ENCODE measurements at regions not wholly inside any gene's neighbourhood (a gene's known extent, or its start where the extent isn't known, plus 50 kb on each side); places are given as distances from the start of the nearest gene placed in this dataset.
"Not testable (repeated sequence)": the region's sequence is repeated elsewhere in the genome, so short reads cannot be mapped to it uniquely, and the experiment has no call there.

GRCh38 chr11:34805937-34806336 lies 110.2 kb downstream of the APIP start:
- no peaks in the 10 kb centered on the region for H3K36me3 ChIP-seq
- no peak overlapping the region for H3K27ac ChIP-seq

GRCh38 chr11:34799848-34800247 lies 116.3 kb downstream of the APIP start:
- no peak overlapping the region for H3K27ac ChIP-seq
- peaks cover 7 to 19% (median 13%) of the 10 kb centered on the region in 11 experiments; a peak in 18 of 22 replicates for H3K9me3 ChIP-seq (replicated peaks in 1 of 11)
- H3K9ac ChIP-seq, result no peak overlapping the region
- H3K4me3 ChIP-seq, result no peak overlapping the region
- no peaks in the 10 kb centered on the region for H3K36me3 ChIP-seq
- no peaks in the 10 kb centered on the region for H3K4me1 ChIP-seq
- no peaks in the 10 kb centered on the region for H3K27me3 ChIP-seq
- no peak overlapping the region for H3K4me2 ChIP-seq
- no peak for TF ChIP-seq Cebpa-rat (IDR thresholded peaks at IDR 0.05)
- no peaks in the 10 kb centered on the region for H4K20me1 ChIP-seq

More at GRCh38 chr11:34805937-34806336, 110.2 kb downstream of the APIP start:
- Histone ChIP-seq H3K9me3 (replicated peaks in 1 of 11) (peaks cover 0 to 26% (median 16%) of the 10 kb centered on the region in 11 experiments; a peak in 11 of 22 replicates), H4K20me1 (no peaks in the 10 kb centered on the region), H3K4me1 (peaks cover 0 to 10% (median 7%) of the 10 kb centered on the region in 10 experiments; a peak in 10 of 20 replicates), H3K4me3 (no peak overlapping the region), H3K4me2 (no peak overlapping the region), H3K9ac (no peak overlapping the region), H3K27me3 (no peaks in the 10 kb centered on the region)
- no peak for TF ChIP-seq Cebpa-rat (IDR thresholded peaks at IDR 0.05)

GRCh38 chr11:34798985-34799384 lies 117.2 kb downstream of the APIP start:
- Histone ChIP-seq H3K36me3 (no peaks in the 10 kb centered on the region), H3K4me2 (no peak overlapping the region), H3K4me1 (no peaks in the 10 kb centered on the region), H3K27ac (no peak overlapping the region), H3K4me3 (no peak overlapping the region), H3K9ac (no peak overlapping the region), H4K20me1 (no peaks in the 10 kb centered on the region), H3K27me3 (no peaks in the 10 kb centered on the region), H3K9me3 (replicated peaks in 1 of 11) (peaks cover 7 to 19% (median 13%) of the 10 kb centered on the region in 11 experiments; a peak in 18 of 22 replicates)
- no peak for TF ChIP-seq Cebpa-rat (IDR thresholded peaks at IDR 0.05)

- H3K9me3 ChIP-seq (replicated peaks in 1 of 11), result peaks cover 7 to 19% (median 13%) of the 10 kb centered on the region in 11 experiments; a peak in 18 of 22 replicates
- not testable (repeated sequence) for H3K36me3 ChIP-seq, H3K9ac ChIP-seq, H3K4me3 ChIP-seq, H3K4me2 ChIP-seq, H3K27ac ChIP-seq, H3K27me3 ChIP-seq, H3K4me1 ChIP-seq, H4K20me1 ChIP-seq
These were observed 118.7 kb downstream of the APIP start for GRCh38 chr11:34797497-34797896.

GRCh38 chr11:34795641-34796040 lies 120.5 kb downstream of the APIP start:
- H3K9ac ChIP-seq, result no peak overlapping the region
- H3K36me3 ChIP-seq, result no peaks in the 10 kb centered on the region
- H3K27me3 ChIP-seq, result no peaks in the 10 kb centered on the region
- H3K4me3 ChIP-seq, result no peak overlapping the region
- H3K9me3 ChIP-seq (replicated peaks in 1 of 11), result peaks cover 7 to 21% (median 13%) of the 10 kb centered on the region in 11 experiments; a peak in 19 of 22 replicates
- H3K27ac ChIP-seq, result no peak overlapping the region
- no peak overlapping the region for H3K4me2 ChIP-seq
- no peak for TF ChIP-seq Cebpa-rat (IDR thresholded peaks at IDR 0.05)
- no peaks in the 10 kb centered on the region for H4K20me1 ChIP-seq
- H3K4me1 ChIP-seq, result no peaks in the 10 kb centered on the region

- no peaks in the 10 kb centered on the region for H4K20me1 ChIP-seq
- H3K4me2 ChIP-seq, result no peak overlapping the region
- H3K9me3 ChIP-seq (replicated peaks in 1 of 11), result peaks cover 17 to 31% (median 21%) of the 10 kb centered on the region in 11 experiments; a peak in 21 of 22 replicates
- H3K4me1 ChIP-seq, result no peaks in the 10 kb centered on the region
- H3K9ac ChIP-seq, result no peak overlapping the region
- no peaks in the 10 kb centered on the region for H3K27me3 ChIP-seq
- no peak overlapping the region for H3K4me3 ChIP-seq
- no peaks in the 10 kb centered on the region for H3K36me3 ChIP-seq
- TF ChIP-seq Cebpa-rat (IDR thresholded peaks at IDR 0.05), result no peak
- no peak overlapping the region for H3K27ac ChIP-seq
These were observed 121.5 kb downstream of the APIP start for GRCh38 chr11:34794696-34795095.

GRCh38 chr11:34793666-34794065 lies 122.5 kb downstream of the APIP start:
- no peak overlapping the region for H3K27ac ChIP-seq
- H3K4me2 ChIP-seq, result no peak overlapping the region
- TF ChIP-seq Cebpa-rat (IDR thresholded peaks at IDR 0.05), result no peak
- no peaks in the 10 kb centered on the region; a peak in 1 of 20 replicates for H3K4me1 ChIP-seq
- no peak overlapping the region for H3K9ac ChIP-seq
- H3K4me3 ChIP-seq, result no peak overlapping the region
- no peaks in the 10 kb centered on the region for H4K20me1 ChIP-seq
- no peaks in the 10 kb centered on the region for H3K36me3 ChIP-seq
- peaks cover 21 to 37% (median 25%) of the 10 kb centered on the region in 11 experiments; a peak in 21 of 22 replicates for H3K9me3 ChIP-seq (replicated peaks in 1 of 11)
- H3K27me3 ChIP-seq, result no peaks in the 10 kb centered on the region

GRCh38 chr11:34792814-34793258 lies 123.3 kb downstream of the APIP start:
- H3K4me3 ChIP-seq, result no peak overlapping the region
- no peaks in the 10 kb centered on the region for H4K20me1 ChIP-seq
- H3K36me3 ChIP-seq, result no peaks in the 10 kb centered on the region
- TF ChIP-seq Cebpa-rat (IDR thresholded peaks at IDR 0.05), result no peak
- H3K27me3 ChIP-seq, result no peaks in the 10 kb centered on the region
- no peaks in the 10 kb centered on the region; a peak in 1 of 20 replicates for H3K4me1 ChIP-seq
- no peak overlapping the region for H3K27ac ChIP-seq
- peaks cover 21 to 32% (median 25%) of the 10 kb centered on the region in 11 experiments; a peak in 21 of 22 replicates for H3K9me3 ChIP-seq (replicated peaks in 1 of 11)
- H3K9ac ChIP-seq, result no peak overlapping the region
- H3K4me2 ChIP-seq, result no peak overlapping the region

- H3K4me2 ChIP-seq, result no peak overlapping the region
- peaks cover 14 to 24% (median 16%) of the 10 kb centered on the region in 11 experiments; a peak in 20 of 22 replicates for H3K9me3 ChIP-seq (replicated peaks in 1 of 11)
- no peak overlapping the region for H3K27ac ChIP-seq
- H3K4me1 ChIP-seq, result peaks cover 0 to 5% (median 0%) of the 10 kb centered on the region in 10 experiments; a peak in 1 of 20 replicates
- H3K4me3 ChIP-seq, result no peak overlapping the region
- no peaks in the 10 kb centered on the region for H4K20me1 ChIP-seq
- H3K36me3 ChIP-seq, result no peaks in the 10 kb centered on the region
- no peaks in the 10 kb centered on the region for H3K27me3 ChIP-seq
- H3K9ac ChIP-seq, result no peak overlapping the region
- no peak for TF ChIP-seq Cebpa-rat (IDR thresholded peaks at IDR 0.05)
These were observed 124.2 kb downstream of the APIP start for GRCh38 chr11:34791780-34792542.

Data from BLaER1 treated with 17β-estradiol and CSF1 and Interleukin-3, amounts not matched to agents 10 nM and 100 nM (cell line).